GM19463 (cell line): ENCODE measurements at regions not wholly inside any gene's neighbourhood (a gene's known extent, or its start where the extent isn't known, plus 50 kb on each side); places are given as distances from the start of the nearest gene placed in this dataset.

ENCODE experiments used
- ATAC-seq: cut with Tn5 transposase; IDR thresholded peaks from one replicate; pipeline ENCODE4 v1.9.1; 2021; ENCODE audit warnings: mild to moderate bottlenecking, moderate library complexity; ENCODE audit not compliant: unreplicated experiment

DNA sequence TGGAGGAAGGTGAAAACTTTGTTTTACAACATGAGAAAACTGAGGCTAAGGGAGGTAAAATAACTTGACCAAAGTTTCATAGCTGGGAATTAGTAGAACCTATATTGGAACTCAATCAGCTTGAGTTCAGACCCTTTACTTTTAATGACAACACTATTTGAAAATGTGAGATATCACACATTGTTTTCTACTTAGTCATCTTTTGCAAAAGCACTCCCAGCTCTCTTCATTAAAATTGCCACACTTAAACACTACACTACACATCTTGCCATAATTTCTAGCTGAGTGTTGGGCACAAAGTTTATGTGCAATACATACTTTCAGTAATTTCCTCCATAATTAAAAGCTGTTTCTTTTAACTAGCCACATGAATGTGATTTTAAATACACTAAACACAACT lies 230.4 kb upstream of the DCBLD2 start:
- ATAC-seq: no peak

DNA sequence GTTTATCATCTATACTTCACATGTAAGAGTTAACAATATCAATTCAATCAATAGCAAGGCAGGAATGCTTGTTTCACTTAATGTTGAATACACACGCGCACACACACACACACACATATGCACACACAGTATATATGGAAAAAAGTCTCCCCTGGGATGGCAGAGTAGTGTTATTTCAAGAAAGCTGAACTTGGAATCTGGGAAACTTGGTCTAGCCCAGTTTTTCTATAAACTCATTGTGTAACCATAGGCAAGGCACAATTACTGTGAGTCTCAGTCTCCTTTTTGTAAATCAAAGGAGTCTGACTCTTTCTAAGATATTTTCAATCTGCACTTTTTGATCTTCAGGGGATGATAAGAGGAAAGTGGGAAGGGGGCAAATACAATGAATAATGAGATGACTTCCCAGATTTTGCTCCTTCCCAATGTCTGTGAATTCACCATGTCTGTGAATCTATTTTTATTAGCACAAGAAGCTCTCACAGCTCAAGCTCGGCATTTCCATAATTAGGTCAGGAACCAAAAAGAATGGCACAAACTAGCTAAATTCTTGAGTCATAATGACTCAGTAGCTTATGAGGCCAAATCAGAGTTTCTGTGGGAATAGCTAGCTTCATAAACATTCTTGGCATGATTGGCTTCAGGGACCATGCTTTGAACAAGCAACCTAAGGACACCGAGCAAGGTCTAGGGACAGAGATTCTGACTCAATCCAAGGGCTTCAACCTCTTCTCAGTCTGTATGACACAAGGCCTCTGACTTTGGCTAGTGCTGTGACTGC lies 227.4 kb upstream of the DCBLD2 start:
- ATAC-seq: no peak

GRCh38 chr3:99128235-99128634 lies 226.7 kb upstream of the DCBLD2 start:
- no peak for ATAC-seq

GRCh38 chr3:99126316-99126715 lies 224.8 kb upstream of the DCBLD2 start:
- no peak for ATAC-seq

DNA sequence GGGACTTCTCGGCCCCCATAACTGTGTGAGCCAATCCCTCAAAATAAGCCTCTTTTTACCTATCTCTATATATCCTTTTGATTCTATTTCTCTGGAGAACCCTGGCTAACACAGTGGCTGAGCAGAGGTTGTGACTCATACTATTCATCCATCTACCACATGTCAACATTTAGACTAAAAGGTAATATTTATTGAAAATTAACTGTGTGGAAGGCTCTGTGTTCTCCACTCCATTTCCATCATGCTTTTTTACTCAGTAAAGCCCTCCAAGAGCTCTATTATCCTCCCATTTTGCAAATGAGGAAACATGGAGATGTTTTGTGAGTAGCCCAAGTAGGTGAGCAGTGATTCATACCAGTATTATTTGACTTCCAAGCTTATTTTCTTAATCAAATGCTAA lies 217.9 kb upstream of the DCBLD2 start:
- ATAC-seq: no peak

DNA sequence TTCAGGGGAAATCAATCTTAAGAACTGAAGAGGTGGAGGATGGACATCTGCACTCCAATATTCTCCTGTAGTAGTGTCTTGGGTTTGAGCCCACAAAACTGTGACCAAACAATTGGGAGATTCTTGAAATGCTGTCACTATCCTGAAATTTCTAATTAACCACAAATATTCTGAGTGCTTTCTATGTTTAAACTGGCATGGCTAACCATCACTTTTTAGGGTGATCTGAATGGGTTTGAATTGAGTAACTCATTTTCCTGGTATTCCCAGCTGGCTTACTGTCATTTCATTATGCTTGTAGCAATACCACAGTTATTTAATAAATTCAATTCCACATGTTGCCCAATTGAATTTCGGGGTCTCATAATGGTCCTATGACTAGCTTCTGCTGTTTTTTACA lies 216.9 kb upstream of the DCBLD2 start:
- no peak for ATAC-seq

GRCh38 chr3:99114565-99115291 lies 213.2 kb upstream of the DCBLD2 start:
- peak; percentile 42 for ATAC-seq

DNA sequence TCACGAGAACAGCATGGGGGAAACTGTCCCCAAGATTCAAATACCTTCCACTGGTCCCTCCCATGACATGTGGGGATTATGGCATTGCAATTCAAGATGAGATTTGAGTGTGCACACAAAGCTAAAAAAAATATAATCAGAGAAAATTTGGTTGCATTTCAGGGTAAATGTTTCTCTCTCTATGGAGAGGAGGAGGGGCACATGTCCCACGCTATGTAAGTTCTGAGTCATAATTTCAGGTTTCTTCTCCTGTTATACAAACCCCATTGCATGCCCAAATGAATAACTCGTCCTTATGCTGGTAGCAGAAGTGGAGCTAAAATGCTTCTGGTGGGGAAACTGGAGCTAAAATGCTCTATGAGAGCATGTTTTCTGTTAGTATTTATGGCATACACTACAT lies 209.7 kb upstream of the DCBLD2 start:
- no peak for ATAC-seq

GRCh38 chr3:99110401-99110800 lies 208.9 kb upstream of the DCBLD2 start:
- ATAC-seq: no peak

GRCh38 chr3:99108508-99108907 lies 207.0 kb upstream of the DCBLD2 start:
- ATAC-seq: no peak

GRCh38 chr3:99094606-99095005 lies 193.1 kb upstream of the DCBLD2 start:
- no peak for ATAC-seq

- no peak for ATAC-seq
These were observed 185.8 kb upstream of the DCBLD2 start for GRCh38 chr3:99087277-99087676.

- no peak for ATAC-seq
These were observed 183.3 kb upstream of the DCBLD2 start for GRCh38 chr3:99084826-99085225.

DNA sequence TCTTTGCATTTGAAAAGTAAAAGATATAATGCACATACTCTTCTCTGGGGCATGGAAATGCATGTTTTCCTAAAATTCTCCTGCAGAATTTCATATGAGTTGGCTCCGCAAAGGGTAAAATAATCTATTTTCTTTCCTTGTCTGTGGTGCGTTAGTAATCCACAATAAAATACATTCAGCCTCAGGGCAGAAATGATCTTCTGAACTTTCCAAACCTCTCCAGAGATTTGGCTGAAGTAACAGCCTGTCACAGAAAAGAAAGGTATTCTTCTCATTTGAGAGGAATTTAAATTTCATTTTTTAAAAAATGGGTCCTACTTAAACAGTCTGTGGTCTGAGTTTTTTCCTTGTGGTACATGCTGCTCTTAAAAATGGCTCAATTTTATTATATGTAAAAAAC lies 182.7 kb upstream of the DCBLD2 start:
- ATAC-seq: no peak

DNA sequence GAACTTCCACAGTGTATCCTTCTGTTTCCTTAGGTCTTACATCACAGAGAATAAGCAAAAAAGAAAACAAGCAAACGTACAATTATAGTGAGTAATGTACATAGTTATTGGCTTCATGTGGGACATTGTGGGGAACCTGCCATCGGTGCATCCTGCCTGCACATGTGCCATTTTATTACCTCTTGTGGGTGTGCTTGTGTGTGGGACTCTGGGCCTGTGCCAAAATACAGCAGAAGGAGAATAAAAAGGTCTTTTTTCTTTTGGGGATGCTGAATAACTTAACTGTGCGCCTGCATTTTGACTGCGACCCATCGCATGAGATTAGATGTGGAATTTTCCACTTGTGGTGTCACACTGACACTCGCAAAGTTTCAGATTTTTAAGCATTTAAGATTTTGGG lies 169.6 kb upstream of the DCBLD2 start:
- no peak for ATAC-seq

- ATAC-seq: no peak
These were observed 168.5 kb upstream of the DCBLD2 start for GRCh38 chr3:99069973-99070372.

DNA sequence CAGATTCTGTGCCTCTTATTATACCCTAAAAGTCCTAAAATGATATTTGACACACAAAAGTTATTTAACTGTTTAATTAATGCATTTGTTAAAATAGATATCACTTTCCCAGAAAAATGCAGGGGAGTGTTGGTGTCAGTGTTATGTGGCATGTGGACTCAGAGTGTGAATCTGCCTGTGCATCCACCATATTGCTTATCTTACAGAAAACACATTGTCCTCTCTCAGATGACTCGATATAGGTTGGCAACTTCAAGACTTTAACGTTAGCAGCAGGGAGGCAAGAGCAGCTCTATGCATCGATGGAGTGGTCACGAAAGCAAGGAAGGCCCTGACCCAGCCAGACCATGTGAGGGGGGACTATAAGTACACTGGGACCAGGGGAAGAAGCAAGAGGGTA lies 165.4 kb upstream of the DCBLD2 start:
- ATAC-seq: no peak

DNA sequence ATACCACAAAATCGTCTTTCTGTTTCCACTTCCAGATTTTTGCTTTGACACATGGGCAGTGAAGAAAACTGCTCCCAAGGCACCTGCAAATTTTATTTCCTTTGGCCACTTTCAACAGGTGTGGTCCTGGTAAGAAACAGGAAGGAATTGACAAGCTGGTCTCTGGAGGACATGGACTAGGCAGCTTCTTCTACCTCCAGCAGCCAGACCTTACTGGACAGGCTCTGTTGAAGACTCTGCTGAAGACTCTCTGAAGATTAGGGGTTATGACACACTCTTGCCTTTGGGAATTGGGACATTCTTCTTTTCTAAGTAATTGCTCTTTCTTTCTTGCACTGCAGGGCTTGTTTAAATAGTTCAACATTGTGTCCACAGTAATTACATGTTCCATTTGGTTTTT lies 147.7 kb upstream of the DCBLD2 start:
- ATAC-seq: no peak

DNA sequence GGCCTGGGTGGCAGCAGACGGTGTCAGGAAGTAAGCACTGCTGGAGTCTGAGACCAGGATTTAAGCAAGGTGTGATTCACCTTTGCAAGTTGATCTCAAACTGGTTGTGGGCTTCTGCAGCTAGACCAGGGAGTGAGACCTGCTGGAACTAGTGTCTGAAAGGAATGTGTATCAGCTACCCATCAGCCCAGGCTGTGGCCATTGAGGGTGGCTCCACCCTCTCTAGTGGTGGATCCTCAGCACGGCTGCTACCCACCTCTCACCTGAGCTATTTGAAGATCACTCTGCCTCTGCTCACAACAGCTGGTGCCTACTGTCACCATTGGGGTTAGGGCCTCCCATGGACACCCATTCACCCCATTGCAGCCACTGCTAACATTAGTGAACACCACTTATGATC lies 140.3 kb upstream of the DCBLD2 start:
- ATAC-seq: no peak

DNA sequence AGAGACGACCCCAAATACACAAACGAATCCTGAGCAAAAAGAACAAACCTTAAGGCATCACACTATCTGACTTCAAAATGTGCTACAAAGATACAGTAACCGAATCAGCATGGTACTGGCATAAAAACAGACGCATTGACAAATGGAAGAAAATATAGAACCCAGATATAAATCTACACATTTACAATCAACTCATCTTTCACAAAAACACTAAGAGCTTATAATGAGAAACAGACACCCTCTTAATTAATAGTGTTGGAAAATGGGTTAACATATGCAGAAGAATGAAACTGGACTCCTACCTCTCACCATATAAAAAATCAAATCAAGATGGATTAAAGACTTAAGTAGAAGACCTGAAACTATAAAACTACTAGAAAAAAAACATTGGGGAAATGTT lies 130.3 kb upstream of the DCBLD2 start:
- ATAC-seq: no peak

GRCh38 chr3:99023590-99024192 lies 122.2 kb upstream of the DCBLD2 start:
- peak; percentile 80 for ATAC-seq

DNA sequence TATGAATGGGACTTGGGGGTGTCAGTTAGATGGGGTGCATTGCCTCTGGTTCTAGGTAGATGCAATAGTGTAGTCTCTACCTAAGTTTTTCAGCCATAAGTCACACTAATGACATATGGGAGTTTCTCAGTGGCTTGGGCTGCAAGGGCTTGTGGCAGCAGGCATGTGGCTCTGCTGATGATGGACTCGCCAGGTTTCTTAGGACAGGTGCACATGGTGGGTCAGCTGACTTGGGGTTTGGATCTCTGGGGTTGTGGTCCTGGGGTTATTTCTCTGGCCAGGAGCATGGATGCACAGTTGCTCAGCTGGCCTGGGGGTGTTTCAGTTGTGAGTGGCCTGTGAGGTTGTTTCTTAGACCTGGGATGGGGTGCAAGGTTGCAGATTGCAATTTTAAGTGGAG lies 120.0 kb upstream of the DCBLD2 start:
- no peak for ATAC-seq
